Hepatocyte (in vitro differentiated cells): ENCODE measurements at regions not wholly inside any gene's neighbourhood (a gene's known extent, or its start where the extent isn't known, plus 50 kb on each side); places are given as distances from the start of the nearest gene placed in this dataset.

Experiments
- EZH2 ChIP-seq: fragments of 200-600 bp; sonication (generic); IDR thresholded peaks from 2 replicates; pipeline ENCODE4 v1.6.1; 2016; ENCODE audit warnings: antibody characterized with exemption, mild to moderate bottlenecking, borderline replicate concordance
- TF ChIP-seq, protein P1 (sequence below): fragments of 200-600 bp; sonication (generic); IDR thresholded peaks from 2 replicates; pipeline ENCODE4 v1.5.1; 2016; ENCODE audit warnings: antibody characterized with exemption, mild to moderate bottlenecking; ENCODE audit not compliant: poor library complexity

DNA sequence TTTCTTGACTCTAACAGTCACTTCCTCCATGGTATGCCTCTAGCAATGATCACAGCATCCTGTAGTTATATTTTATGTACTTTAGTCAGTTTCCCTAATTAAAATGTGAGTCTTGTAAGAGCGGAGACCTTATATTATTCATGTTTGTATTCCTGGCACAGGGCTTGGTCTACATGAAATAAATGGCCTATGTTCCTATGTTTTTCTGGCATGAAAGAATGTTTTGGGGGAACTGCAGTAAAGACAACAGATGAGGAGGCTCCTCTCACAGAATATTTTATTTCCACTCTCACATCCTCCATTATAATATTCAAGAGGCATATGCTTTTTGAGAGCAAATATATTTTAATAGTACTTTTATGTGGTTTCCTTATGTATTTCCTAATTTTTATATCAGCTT lies 429.8 kb upstream of the PDE3A start:
- TF ChIP-seq, protein P1, sequence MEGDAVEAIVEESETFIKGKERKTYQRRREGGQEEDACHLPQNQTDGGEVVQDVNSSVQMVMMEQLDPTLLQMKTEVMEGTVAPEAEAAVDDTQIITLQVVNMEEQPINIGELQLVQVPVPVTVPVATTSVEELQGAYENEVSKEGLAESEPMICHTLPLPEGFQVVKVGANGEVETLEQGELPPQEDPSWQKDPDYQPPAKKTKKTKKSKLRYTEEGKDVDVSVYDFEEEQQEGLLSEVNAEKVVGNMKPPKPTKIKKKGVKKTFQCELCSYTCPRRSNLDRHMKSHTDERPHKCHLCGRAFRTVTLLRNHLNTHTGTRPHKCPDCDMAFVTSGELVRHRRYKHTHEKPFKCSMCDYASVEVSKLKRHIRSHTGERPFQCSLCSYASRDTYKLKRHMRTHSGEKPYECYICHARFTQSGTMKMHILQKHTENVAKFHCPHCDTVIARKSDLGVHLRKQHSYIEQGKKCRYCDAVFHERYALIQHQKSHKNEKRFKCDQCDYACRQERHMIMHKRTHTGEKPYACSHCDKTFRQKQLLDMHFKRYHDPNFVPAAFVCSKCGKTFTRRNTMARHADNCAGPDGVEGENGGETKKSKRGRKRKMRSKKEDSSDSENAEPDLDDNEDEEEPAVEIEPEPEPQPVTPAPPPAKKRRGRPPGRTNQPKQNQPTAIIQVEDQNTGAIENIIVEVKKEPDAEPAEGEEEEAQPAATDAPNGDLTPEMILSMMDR: no peak
- TF ChIP-seq EZH2: no peak
